Activated CD8-positive, alpha-beta T cell treated with anti-CD3 and anti-CD28 coated beads, Interleukin-2, amount 10 ng/mL, durations not matched to agents 7 days and 5 days (primary cell): ENCODE measurements at regions not wholly inside any gene's neighbourhood (a gene's known extent, or its start where the extent isn't known, plus 50 kb on each side); places are given as distances from the start of the nearest gene placed in this dataset.
"Not testable (repeated sequence)": the region's sequence is repeated elsewhere in the genome, so short reads cannot be mapped to it uniquely, and the experiment has no call there.

Experiments
- ATAC-seq: fragments of 150-1000 bp; cut with Tn5 transposase; one replicate; pipeline ENCODE4 v1.10.0; 2021; ENCODE audit warnings: moderate library complexity
- CTCF ChIA-PET: fragments of 350-600 bp; sonication (Branson Sonifier 250); formaldehyde crosslinking; loops from one replicate; lab custom pipeline; 2021; ENCODE audit warnings: antibody characterized with exemption; lab: Charles Lee
- POLR2A ChIA-PET: fragments of 350-600 bp; sonication (Branson Sonifier 250); formaldehyde crosslinking; loops from one replicate; lab custom pipeline; 2021; ENCODE audit warnings: antibody characterized with exemption; lab: Charles Lee
- DNase-seq: peaks from one replicate; pipeline ENCODE4 v3.0.0-alpha.2; 2020
- H3K27ac Mint-ChIP-seq: one replicate; pipeline ENCODE4 v1.8.0; 2021; ENCODE audit warnings: mild to moderate bottlenecking, mixed read lengths
- H3K27me3 Mint-ChIP-seq: one replicate; pipeline ENCODE4 v1.8.0; 2021; ENCODE audit warnings: low read depth, mixed read lengths
- H3K36me3 Mint-ChIP-seq: one replicate; pipeline ENCODE4 v1.8.0; 2021; ENCODE audit warnings: low read depth, mixed read lengths
- H3K4me1 Mint-ChIP-seq: one replicate; pipeline ENCODE4 v1.8.0; 2021; ENCODE audit warnings: low read depth, mixed read lengths
- H3K4me3 Mint-ChIP-seq: one replicate; pipeline ENCODE4 v1.8.0; 2021; ENCODE audit warnings: mild to moderate bottlenecking, mixed read lengths
- H3K9me3 Mint-ChIP-seq: one replicate; pipeline ENCODE4 v1.8.0; 2022; ENCODE audit warnings: mixed read lengths; ENCODE audit not compliant: insufficient read depth

DNA sequence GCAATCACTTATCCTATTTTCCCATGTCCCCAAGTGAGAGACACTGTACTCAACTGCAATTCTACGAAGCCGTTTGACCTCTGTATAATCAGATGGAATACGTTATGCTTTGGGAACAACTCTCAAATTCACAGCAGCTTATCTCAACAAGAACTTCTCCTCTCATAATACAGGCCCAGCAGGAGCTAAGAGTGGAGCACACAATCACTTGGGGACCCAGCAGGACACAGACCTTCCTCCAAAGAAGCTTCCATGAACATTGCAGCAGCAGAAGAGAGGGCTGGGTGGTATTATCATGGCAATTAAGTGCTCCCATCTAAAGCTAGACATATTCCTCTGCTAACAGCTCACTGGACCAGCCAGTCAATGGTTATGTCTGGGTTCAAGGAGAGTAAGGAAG lies 428.3 kb upstream of the MIR17HG start:
- POLR2A ChIA-PET: no interaction called here
- Mint-ChIP-seq H3K27ac (no peak overlapping the region), H3K27me3 (no peaks in the 10 kb centered on the region), H3K4me3 (no peak overlapping the region), H3K9me3 (peaks cover 7% of the 10 kb centered on the region), H3K4me1 (no peaks in the 10 kb centered on the region), H3K36me3 (no peaks in the 10 kb centered on the region)
- ATAC-seq (no peak), DNase-seq (no peak)
- CTCF ChIA-PET: no interaction called here

DNA sequence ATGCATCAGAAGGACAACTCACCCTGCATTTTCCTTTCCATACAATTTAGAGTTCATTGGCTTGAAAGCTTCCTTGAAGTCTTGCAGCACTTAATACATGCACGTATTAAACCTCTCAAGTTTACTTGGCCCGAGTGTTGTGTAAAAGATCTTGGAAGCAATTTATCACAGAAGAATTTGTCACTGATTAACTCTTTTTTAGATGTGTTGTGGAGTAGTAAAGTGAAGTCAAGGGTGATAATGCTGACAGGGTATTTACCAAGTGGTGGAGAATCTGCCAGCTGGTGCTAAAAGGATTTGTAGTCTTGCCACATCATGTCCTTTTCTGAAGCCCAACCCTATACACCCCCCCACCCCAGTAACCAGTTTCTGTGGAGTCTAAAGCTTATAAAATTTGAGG lies 421.0 kb upstream of the MIR17HG start:
- no peaks in the 10 kb centered on the region for H3K36me3 Mint-ChIP-seq
- DNase-seq (no peak), ATAC-seq (no peak)
- no peaks in the 10 kb centered on the region for H3K27me3 Mint-ChIP-seq
- H3K4me1 Mint-ChIP-seq: no peaks in the 10 kb centered on the region
- H3K9me3 Mint-ChIP-seq: no peaks in the 10 kb centered on the region
- ChIA-PET CTCF (no interaction called here), POLR2A (no interaction called here)
- no peak overlapping the region for H3K4me3 Mint-ChIP-seq
- H3K27ac Mint-ChIP-seq: no peak overlapping the region

DNA sequence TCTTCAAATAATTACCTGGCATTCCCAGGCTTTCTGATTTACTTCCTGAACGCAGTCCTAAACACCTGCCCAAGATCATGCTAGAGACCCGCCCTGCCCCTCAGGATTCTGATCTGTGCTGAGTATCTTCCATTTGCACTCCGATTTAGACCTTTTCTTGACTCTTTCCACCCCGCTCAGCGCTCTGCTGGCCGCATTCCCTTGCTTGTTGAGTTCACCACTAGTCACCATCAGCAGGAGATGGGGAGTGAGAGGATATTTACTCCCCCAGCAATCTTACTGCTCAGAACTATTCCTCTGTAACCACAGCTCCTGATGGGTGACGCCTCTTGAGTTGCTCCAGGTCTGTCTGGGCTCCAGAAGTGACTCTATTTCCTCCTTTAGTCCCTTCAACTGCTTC lies 419.4 kb upstream of the MIR17HG start:
- ChIA-PET POLR2A (no interaction called here), CTCF (no interaction called here)
- H3K9me3 Mint-ChIP-seq: no peaks in the 10 kb centered on the region
- no peak overlapping the region for H3K4me3 Mint-ChIP-seq
- H3K27me3 Mint-ChIP-seq: no peaks in the 10 kb centered on the region
- ATAC-seq (no peak), DNase-seq (no peak)
- no peak overlapping the region for H3K27ac Mint-ChIP-seq
- H3K4me1 Mint-ChIP-seq: no peaks in the 10 kb centered on the region
- H3K36me3 Mint-ChIP-seq: no peaks in the 10 kb centered on the region

DNA sequence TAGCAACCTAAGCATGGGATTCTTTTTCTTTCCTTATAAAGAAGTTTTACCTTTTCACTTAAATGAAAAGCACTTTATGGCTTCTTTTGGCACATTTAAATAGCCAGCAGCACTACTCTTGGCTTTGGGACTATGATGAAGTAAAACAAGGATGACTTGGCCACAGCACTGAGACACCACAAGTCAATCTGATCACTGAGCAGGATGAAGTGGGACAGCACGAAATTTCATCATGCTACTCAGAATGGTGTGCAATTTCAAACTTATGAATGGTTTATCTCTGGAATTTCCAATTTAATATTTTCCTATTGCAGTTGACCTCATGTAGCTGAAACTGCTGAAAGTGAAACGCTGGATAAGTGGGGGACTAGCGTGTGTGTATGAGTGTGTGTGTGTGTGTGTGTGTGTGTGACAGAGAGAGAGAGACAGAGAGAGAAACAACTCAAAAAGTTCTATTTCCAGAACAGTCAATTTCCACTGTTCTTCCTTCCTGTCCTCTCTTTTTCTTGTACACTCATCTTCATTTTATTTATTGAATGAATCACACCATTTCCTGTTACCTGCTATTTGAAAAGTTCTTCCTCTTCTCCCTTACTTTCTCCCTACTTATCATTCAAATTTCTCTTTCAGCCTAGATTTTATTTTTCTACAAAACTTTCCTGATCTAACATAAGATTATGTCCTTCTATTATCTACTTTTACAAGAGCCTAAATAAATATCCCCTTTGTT lies 414.2 kb upstream of the MIR17HG start:
- Mint-ChIP-seq H3K4me1 (no peaks in the 10 kb centered on the region), H3K27me3 (no peaks in the 10 kb centered on the region), H3K9me3 (no peaks in the 10 kb centered on the region), H3K27ac (no peak overlapping the region), H3K36me3 (no peaks in the 10 kb centered on the region), H3K4me3 (no peak overlapping the region)
- ATAC-seq (no peak), DNase-seq (no peak)
- ChIA-PET CTCF (no interaction called here), POLR2A (no interaction called here)

DNA sequence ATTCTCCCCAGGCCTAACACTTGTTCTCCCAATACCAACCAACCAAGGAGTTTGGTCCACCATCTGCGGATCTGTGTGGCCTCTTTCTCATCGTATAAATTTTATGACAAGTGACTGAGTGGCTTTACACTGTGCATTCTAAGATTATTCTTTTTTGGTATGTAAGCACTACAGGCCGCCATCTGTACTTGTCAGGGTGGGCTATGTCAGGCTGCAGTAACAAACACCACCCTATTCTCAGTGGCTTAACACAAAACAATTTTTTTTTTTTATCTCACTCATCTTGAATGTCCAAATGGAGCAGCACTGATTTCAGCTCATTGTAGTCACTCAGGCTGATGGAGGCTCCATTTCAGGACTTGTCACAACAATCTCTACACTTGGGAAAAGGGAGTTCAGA lies 412.7 kb upstream of the MIR17HG start:
- no peak overlapping the region for H3K4me3 Mint-ChIP-seq
- DNase-seq (no peak), ATAC-seq (no peak)
- H3K4me1 Mint-ChIP-seq: no peaks in the 10 kb centered on the region
- no peaks in the 10 kb centered on the region for H3K27me3 Mint-ChIP-seq
- POLR2A ChIA-PET: no interaction called here
- H3K36me3 Mint-ChIP-seq: no peaks in the 10 kb centered on the region
- H3K27ac Mint-ChIP-seq: no peak overlapping the region
- H3K9me3 Mint-ChIP-seq: no peaks in the 10 kb centered on the region
- CTCF ChIA-PET: no interaction called here

DNA sequence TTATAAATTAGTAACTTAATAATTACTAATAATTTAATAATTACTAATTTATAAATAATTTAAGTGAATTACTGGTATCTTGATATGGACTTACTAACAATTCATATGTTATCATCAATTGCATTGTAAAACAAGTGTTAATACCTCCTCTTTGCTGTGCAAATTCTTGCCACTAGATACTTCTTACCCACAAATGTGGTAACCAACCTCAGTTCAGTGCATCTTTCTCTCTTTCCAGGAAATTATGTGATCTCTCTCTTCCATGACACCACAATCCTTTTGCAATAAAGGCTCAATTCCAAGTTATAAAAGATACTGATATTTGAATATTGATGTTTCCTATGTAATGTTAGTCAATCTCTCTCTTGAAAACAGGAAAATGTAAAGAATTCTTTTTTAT lies 408.6 kb upstream of the MIR17HG start:
- Mint-ChIP-seq H3K9me3 (no peaks in the 10 kb centered on the region), H3K27me3 (no peaks in the 10 kb centered on the region), H3K4me3 (no peak overlapping the region), H3K36me3 (no peaks in the 10 kb centered on the region), H3K27ac (no peak overlapping the region), H3K4me1 (no peaks in the 10 kb centered on the region)
- ChIA-PET POLR2A (no interaction called here), CTCF (no interaction called here)
- DNase-seq (no peak), ATAC-seq (no peak)

DNA sequence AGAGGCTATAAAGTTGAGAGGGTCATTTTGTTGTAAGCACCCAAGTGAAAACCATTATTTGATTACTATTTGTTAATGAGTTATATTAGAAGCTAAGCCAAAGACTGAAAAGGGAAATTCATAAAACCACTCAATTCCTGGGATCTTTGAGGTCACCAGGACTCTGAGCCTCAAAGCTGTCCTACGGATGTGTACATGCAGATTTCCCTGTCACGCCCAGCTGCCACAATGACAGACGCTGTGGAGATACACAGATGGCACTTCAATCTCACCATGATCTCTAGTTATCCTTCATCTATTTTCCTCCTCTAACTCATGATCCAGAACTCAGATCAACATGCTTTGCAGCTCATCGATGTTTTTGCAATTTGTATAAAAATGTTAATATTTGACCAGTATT lies 403.5 kb upstream of the MIR17HG start:
- DNase-seq (no peak), ATAC-seq (no peak)
- Mint-ChIP-seq H3K27me3 (no peaks in the 10 kb centered on the region), H3K4me1 (no peaks in the 10 kb centered on the region), H3K9me3 (no peaks in the 10 kb centered on the region), H3K27ac (no peak overlapping the region), H3K4me3 (no peak overlapping the region), H3K36me3 (no peaks in the 10 kb centered on the region)
- CTCF ChIA-PET: no interaction called here
- POLR2A ChIA-PET: no interaction called here

DNA sequence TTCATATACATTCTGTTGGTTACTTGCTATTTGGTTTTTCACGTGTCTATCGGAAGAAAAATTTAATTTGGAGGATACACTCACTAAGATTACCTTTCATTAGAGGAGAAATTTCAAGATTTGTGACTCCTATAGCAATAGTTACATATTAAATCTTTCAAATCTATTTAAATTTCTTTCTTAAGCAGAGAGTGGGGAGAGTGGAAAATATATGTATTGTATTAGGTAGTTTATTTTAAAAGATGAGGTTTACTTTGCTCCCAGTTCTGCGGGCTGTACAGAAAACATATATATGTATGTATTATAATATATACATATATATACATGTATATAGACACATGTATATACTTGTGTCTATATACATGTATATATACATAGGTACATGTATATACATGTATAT lies 402.3 kb upstream of the MIR17HG start:
- CTCF ChIA-PET, H3K36me3 Mint-ChIP-seq, H3K4me3 Mint-ChIP-seq, H3K4me1 Mint-ChIP-seq, H3K9me3 Mint-ChIP-seq, H3K27ac Mint-ChIP-seq, H3K27me3 Mint-ChIP-seq, POLR2A ChIA-PET, ATAC-seq, DNase-seq: not testable (repeated sequence)

DNA sequence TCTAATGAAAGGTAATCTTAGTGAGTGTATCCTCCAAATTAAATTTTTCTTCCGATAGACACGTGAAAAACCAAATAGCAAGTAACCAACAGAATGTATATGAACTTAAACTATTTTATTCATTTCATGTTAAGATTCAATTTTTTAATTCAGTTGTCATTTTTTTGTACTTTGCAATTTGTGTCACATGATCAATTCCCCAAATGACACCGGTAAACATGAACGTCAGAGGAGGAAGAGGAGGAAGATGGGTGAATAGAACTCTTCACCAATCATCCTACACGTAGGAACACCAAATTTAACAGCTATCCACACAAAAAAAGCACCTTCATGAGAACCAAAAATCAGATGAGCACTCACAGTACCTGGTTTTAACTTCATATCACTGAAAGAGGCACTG lies 401.4 kb upstream of the MIR17HG start:
- H3K27me3 Mint-ChIP-seq, ATAC-seq, POLR2A ChIA-PET, H3K9me3 Mint-ChIP-seq, H3K36me3 Mint-ChIP-seq, H3K4me3 Mint-ChIP-seq, CTCF ChIA-PET, H3K27ac Mint-ChIP-seq, H3K4me1 Mint-ChIP-seq, DNase-seq: not testable (repeated sequence)

DNA sequence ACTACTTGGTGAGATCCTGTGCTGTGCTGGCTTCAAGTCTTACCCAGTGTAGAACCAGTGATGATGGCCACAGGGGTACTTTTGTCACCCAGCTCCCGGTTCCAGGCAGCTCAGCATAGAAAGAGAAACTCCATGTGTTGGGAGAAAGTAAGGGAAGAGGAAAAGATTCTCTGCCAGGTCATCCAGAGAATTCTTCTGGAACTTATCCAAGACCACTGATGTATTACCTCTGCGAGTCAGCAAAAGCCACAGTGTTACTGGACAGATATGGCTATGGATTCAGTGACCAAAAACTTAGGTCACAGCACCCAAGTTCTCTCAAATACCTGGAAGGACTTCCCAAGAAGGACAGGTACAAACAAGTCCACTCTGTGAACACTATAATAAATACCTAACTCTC lies 399.5 kb upstream of the MIR17HG start:
- POLR2A ChIA-PET: no interaction called here
- H3K9me3 Mint-ChIP-seq: no peaks in the 10 kb centered on the region
- H3K27ac Mint-ChIP-seq: no peak overlapping the region
- H3K4me1 Mint-ChIP-seq: no peaks in the 10 kb centered on the region
- DNase-seq (no peak), ATAC-seq (no peak)
- CTCF ChIA-PET: no interaction called here
- no peaks in the 10 kb centered on the region for H3K36me3 Mint-ChIP-seq
- H3K27me3 Mint-ChIP-seq: no peaks in the 10 kb centered on the region
- no peak overlapping the region for H3K4me3 Mint-ChIP-seq

DNA sequence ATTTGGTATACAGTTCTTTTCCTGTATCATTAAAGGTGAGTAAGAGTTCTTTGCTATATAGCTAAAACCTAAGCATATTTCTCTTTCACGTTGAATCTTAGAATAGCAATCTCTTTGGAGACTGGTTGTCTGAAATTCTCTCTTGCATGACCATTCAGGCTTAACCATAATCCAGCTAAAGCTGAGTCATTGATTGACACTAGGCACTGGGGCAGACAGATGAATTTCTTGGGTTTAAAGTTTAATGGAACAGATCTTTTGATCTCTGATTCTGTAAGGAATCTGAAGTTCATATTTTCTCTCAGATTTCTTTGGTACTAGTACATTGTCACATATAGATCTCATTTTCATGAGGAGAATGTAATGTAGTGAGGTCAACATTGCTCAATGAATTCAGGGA lies 397.3 kb upstream of the MIR17HG start:
- Mint-ChIP-seq H3K4me3 (no peak overlapping the region), H3K9me3 (no peaks in the 10 kb centered on the region), H3K27ac (no peak overlapping the region), H3K36me3 (no peaks in the 10 kb centered on the region), H3K4me1 (no peaks in the 10 kb centered on the region), H3K27me3 (no peaks in the 10 kb centered on the region)
- ChIA-PET POLR2A (no interaction called here), CTCF (no interaction called here)
- no peak for ATAC-seq
- no peak for DNase-seq

DNA sequence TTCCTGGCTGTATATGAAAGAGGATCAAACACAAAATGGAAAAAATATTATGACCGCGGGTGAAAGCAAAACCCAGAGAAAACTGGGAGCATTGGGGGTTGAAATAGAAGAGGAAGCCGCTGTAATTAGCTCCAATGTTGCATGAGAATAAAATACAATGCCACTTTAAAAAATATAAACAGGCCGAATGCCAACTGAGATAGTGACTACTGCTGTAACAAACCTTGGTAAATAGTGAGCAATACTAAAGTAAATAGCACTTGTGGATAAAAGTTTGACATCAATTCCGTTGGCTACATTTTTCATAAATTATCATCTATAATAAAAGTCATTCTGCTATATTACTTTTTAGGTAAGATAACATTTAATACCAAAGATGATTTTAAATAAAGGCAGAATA lies 395.8 kb upstream of the MIR17HG start:
- ChIA-PET POLR2A (no interaction called here), CTCF (no interaction called here)
- H3K36me3 Mint-ChIP-seq: no peaks in the 10 kb centered on the region
- no peak for ATAC-seq
- no peak overlapping the region for H3K27ac Mint-ChIP-seq
- no peak for DNase-seq
- H3K4me1 Mint-ChIP-seq: no peaks in the 10 kb centered on the region
- H3K27me3 Mint-ChIP-seq: no peaks in the 10 kb centered on the region
- no peak overlapping the region for H3K4me3 Mint-ChIP-seq
- H3K9me3 Mint-ChIP-seq: no peaks in the 10 kb centered on the region

DNA sequence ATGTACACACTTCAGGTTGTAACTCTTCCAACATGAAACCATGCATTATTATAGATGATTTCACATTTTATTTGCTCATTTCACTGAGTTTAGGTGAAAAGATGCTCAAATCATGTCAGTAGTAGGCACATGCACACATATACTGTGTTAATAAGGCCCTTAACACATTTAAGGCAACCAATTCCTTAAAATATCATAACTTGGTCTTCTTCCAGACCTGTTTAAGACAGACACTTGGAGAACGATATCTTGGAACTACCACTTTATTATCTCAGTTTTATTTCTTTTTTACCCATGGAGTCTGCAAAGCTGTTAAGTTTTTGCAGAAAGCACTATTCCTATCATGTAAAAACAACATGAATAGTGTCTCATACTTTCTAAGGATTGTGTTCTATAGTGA lies 395.2 kb upstream of the MIR17HG start:
- Mint-ChIP-seq H3K36me3 (no peaks in the 10 kb centered on the region), H3K4me1 (no peaks in the 10 kb centered on the region), H3K27me3 (no peaks in the 10 kb centered on the region), H3K9me3 (no peaks in the 10 kb centered on the region), H3K4me3 (no peak overlapping the region), H3K27ac (no peak overlapping the region)
- POLR2A ChIA-PET: no interaction called here
- CTCF ChIA-PET: no interaction called here
- DNase-seq (no peak), ATAC-seq (no peak)
